ENCODE measurements at regions not wholly inside any gene's neighbourhood (a gene's known extent, or its start where the extent isn't known, plus 50 kb on each side); places are given as distances from the start of the nearest gene placed in this dataset.
"Not testable (repeated sequence)": the region's sequence is repeated elsewhere in the genome, so short reads cannot be mapped to it uniquely, and the experiment has no call there.

GRCh38 chr15:92705764-92706163 is 50.2 kb upstream of the FAM174B start:
- no peak for DNase-seq

DNA sequence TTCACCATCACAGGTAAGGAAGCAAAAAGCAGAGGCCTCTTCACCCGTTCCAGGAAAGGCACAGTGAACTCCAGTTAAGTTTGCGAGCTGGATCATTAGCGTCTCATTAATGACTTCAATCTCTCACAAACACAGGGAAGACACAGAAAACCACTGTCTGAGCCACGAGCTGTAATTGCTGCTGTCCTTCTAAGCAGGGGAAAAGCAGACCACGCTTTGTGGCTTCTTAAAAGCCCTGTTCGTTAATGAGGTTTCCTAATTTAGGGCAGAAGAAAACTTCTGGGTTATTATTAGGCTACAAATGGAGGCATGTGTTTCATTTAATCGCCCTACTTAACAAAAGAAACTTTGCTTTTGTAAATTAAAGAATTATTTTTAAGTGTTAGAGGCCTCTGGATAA is 50.6 kb upstream of the FAM174B start:
- no peak for DNase-seq

DNA sequence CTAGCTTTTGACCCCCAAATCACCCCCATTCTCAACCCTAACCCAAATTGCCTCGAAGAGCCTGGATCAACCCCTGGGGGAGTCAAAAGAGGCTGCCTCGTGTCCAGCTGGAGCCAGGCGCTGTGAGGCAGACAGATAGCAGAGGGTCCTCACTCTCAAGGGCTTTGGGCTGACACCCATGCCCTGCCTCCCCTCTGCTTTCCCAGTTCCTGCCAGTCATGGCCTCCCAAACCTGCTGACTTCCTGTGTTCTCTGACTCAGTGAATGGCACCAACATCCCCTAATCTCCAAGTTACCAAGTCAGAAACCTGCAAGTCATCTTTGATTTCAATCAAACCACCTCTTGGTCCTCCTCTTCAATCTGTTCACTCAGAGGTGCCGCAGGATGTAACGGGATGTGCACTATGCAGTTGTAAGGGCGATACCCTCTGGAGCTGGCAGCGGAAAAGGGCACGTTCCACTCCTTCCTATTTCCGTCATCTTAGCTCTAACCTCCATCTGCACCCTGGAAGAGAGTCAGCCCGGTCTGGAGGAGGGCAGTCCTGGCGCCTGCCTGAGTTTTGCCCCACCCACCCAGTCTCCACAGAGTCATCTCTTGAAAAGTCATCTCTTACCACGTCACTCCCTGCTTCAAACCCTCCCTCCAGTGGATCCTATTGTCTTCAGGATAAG is 52.4 kb upstream of the FAM174B start:
- no peak for DNase-seq

DNA sequence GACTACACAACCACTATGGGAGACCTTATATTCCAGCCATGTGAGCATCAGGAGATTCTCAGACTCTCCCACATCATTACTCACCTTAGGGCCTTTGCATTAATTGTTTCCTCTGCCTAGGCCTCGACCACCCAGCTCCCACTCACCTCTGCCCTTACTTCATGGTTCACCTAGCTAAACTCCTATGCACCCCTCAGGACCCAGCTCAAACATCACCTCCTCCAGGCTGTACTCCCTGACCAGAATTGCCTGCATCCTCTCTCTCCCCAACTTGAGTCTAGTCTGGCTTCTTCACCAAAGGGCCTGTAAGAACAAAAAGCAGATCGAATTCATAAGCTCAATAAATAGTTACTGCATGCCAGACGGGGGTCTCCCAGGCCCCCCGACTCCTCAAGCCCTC is 53.1 kb upstream of the FAM174B start:
- DNase-seq: no peak

DNA sequence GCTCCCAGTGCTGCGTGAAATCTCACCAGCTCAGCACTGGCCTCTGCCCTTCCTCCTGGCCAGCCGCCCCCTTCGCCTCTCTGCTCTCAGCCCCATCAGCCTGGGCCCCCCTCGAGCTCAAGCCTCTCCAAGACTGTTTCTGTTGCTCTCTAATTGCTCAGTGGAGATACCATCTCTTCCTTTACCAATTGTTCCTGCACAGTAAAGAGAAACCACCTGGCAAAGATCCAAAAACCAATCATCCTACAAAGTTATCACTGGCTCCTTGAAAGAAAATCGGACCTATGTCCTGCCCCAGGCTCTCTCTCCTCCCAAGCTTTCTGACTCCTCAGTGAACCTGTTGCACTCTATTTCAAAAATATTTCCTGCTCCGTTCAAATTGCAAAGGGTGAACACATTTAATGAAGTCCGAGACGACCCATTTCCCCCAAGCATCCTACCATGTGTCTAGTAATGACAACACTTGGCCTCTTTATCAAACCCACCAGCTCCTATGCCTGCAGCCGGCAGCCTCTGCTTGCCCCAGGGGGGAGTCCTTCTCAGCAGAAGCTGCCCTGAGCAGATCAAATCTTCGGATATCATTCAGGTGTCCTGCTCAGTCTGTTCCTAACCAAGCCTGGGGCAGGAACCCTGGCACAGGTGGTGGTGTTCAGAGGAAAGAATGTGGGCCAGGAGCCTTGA is 53.7 kb upstream of the FAM174B start:
- no peak for DNase-seq

GRCh38 chr15:92711457-92711831 is 55.9 kb upstream of the FAM174B start:
- no peak for DNase-seq

- peak in 1 of 2 donors; percentile 68 for DNase-seq
These were observed 58.5 kb upstream of the FAM174B start for GRCh38 chr15:92714077-92714476.

- peak; percentile 87 for DNase-seq
These were observed 59.2 kb upstream of the FAM174B start for GRCh38 chr15:92714477-92715401.

DNA sequence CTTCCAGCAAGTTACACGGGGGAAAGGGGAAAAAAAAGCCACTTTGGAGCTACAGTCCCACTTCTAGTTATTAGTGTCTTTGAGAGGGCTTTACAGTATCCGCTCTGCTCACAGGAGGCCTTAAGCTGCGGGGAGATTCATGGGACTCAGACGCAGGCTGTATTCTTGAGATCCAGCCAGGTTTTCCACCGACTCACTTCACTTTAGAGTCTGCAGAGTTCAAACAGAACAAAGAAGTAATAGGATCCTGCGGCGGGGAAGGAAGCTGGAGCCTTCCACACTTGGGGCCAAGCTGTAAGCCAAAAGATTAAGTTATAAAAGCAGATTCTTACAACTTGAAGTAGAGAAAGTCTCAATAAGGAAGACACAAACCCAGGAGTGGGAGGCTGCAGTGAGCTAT is 60.2 kb upstream of the FAM174B start:
- DNase-seq: peak; percentile 63 to 68

DNA sequence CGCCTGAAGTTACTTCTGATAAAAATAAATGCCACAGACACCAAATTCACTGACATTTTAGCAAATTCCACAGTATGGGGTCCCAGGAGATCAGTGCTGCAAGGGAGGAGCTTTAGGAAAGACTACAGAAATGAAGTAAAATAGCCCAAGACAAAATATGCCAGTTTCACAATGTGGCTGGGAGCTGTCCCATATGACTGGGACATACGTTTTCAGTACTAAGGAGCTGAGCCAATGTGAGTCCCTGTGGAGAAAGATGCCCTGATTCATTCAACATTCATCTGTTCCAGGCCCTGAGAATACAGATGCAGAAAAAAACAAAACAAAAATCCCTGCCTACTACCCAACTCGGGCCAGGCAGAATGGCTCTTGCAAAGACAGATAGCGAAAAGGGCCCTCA is 63.4 kb upstream of the FAM174B start:
- no peak for DNase-seq

GRCh38 chr15:92724144-92724543 is 68.6 kb upstream of the FAM174B start:
- DNase-seq: no peak

DNA sequence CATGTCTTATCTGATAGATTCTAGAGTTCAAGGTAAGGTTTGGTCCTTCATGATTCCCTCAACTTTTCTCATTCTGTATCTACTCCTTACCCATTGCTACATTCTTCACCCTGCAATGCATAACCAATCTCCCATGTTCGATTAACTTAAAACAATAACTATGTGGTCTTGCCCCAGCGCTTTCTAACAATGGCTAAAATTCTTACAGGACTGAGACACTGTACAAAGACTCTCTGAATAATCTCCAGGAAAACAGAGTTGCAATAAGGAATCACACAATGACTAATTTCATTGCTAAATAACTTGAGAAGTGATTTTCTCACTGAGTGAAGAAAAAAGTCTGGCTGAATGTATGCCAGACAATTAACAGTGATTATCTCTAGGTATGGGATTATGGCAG is 69.6 kb upstream of the FAM174B start:
- no peak for DNase-seq

GRCh38 chr15:92728266-92728665 is 72.7 kb upstream of the FAM174B start:
- DNase-seq: no peak

DNA sequence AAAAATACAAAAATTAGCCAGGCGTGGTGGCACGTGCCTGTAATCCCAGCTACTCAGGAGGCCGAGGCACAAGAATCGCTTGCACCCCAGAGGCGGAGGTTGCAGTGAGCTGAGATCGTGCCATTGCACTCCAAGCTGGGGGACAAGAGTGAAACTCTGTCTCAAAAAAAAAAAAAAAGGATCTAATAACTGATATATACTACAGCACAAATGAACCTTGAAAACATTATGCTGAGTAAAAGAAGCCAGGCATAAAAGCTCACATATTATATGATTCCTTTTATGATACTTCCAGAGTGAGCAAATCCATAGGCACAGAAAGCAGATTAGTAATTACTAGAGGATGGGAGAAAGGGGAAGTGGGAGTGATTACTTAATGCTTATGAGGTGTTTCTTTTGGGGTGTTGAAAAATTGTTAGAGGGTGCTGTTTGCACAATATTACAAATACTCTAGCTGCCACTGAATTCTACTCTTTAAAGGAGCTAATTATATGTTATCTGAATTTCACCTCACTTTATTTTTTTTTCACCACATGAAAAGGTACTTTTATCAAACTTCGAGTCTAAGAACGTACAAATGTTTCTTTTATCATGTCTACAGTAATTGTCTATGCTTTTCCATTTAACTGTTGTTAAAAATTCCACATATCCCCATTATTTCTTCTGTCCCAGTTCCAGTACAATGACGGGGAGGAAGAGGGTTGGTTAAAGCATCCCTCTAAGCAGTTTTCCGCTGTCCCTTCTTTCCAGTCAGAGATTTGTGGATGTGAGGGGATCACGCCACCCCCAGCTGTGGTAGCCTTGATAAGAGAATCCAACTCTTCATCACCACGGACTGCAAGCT is 77.7 kb upstream of the FAM174B start:
- no peak for DNase-seq

DNA sequence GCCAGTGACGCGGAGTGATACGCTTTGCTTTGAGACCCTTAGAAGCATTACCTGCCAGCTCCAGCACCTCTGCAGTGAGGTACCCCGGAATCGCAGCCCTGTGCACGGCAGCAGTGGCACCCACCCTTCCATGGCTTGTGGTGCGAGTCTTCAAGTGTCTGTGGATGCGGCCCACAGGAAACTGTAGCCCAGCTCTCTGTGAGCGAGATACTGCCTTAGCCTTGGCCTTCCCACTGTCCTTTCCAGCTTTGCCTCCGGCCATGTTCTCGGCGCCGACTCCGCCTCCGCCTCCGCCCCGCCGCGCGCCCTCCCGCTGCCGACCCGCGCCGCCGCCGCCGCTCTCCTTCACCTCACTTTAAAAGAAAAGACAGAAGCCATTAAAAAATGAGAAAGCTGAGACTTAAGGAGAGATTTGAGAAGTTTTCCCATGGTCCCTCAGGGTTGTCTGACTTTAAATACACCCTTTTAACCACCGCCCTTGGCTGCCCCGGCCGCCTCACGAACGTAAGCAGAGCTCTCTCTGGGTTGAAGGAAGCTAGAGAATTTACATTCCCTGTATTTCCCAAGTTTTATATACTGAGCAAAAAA is 78.5 kb upstream of the FAM174B start:
- peak; percentile 75 for DNase-seq

GRCh38 chr15:92739246-92739645 is 83.7 kb upstream of the FAM174B start:
- not testable (repeated sequence) for DNase-seq

DNA sequence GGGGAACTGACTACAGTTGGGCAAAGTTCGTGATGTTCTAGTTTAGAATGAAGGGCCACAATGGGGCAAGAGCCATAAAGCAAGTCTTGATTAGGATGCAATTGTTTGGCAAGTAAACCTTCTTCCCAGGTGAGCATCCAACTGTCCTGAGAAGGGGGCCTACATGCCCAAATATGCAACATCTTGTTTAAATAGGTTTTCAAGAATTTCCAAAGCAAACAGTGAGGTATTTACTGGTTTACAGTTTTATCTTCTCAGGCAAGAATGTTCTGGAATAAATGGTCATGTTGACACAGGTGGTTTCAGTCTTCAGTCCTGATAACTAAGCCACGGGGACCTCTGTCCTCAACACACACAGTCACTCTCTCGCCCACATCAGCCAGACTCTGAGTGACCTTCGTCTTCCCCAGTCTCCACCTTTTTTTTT is 90.3 kb upstream of the FAM174B start:
- DNase-seq: no peak

- DNase-seq: no peak
These were observed 91.5 kb upstream of the FAM174B start for GRCh38 chr15:92747047-92747446.

GRCh38 chr15:92749216-92749615 is 93.6 kb upstream of the FAM174B start:
- no peak for DNase-seq

DNA sequence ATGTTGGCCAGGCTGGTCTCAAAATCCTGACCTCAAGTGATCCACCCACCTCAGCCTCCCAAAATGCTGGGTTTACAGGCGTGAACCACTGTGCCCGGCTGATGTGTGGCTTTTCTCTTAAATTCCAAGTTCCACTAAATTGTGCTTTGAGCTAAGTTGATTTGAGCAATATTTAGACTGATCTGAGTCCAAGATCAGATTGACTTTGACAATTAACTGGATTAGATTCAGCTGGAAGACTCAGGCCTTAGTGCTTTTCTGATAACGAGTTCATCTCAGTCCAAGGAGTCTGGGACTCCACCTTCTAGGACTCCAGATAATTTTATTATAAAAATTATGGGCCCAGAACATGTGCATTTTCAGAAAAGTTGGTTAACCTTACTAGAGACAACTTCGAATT is 94.4 kb upstream of the FAM174B start:
- DNase-seq: no peak

DNA sequence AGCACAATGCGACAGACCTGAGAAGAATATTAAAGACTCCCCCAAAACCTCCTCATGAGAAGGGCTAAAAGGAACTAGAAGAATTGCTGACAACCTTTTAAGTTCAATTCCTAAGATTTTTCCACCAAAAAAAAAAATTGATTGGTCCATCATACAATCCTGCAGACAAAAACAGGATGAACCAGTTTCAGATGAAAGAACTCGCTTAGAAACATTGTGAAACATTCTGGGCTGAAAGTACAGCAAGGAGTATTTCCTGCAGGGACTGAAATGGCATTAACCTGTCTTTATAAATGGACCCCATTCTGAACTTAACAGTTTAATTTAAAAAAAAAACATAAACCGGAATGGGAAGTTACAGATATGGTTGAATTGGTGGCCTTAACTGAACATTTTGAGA is 96.0 kb upstream of the FAM174B start:
- DNase-seq: peak; percentile 39 to 42

Measured in right lung (tissue), 2 donors.